OCI-LY1 (cell line): ENCODE measurements at regions not wholly inside any gene's neighbourhood (a gene's known extent, or its start where the extent isn't known, plus 50 kb on each side); places are given as distances from the start of the nearest gene placed in this dataset.

Source experiments
- H2AFZ ChIP-seq: fragments of 200-600 bp; sonication (generic), shearing (Covaris generic); 2 replicates; pipeline ENCODE4 v1.6.0; 2014; ENCODE audit warnings: antibody characterized with exemption, mild to moderate bottlenecking, low read length
- H3F3A ChIP-seq: fragments of 200-600 bp; sonication (generic), shearing (Covaris generic); 2 replicates; pipeline ENCODE4 v1.6.0; 2014; ENCODE audit warnings: mild to moderate bottlenecking, antibody characterized with exemption, low read length, moderate library complexity; ENCODE audit not compliant: insufficient read depth
- H3K27ac ChIP-seq: fragments of 200-600 bp; sonication (generic); 2 replicates; pipeline ENCODE4 v1.5.1; 2014; ENCODE audit warnings: low read length, mixed run types, mild to moderate bottlenecking, low read depth; ENCODE audit not compliant: poor library complexity, severe bottlenecking
- H3K27me3 ChIP-seq: fragments of 200-600 bp; sonication (generic); 2 replicates; pipeline ENCODE4 v1.6.0; 2014; ENCODE audit warnings: antibody characterized with exemption, mild to moderate bottlenecking, low read length, moderate library complexity; ENCODE audit not compliant: insufficient read depth
- H3K36me3 ChIP-seq: fragments of 200-600 bp; sonication (generic); 2 replicates; pipeline ENCODE4 v1.6.1; 2014; ENCODE audit warnings: mild to moderate bottlenecking, antibody characterized with exemption, low read length, moderate library complexity, mixed read lengths; ENCODE audit not compliant: insufficient read depth
- H3K4me1 ChIP-seq: fragments of 200-600 bp; sonication (generic); 2 replicates; pipeline ENCODE4 v1.5.1; 2014; ENCODE audit warnings: mild to moderate bottlenecking, low read length, moderate library complexity; ENCODE audit not compliant: insufficient read depth, severe bottlenecking
- H3K4me2 ChIP-seq: fragments of 200-600 bp; sonication (generic), shearing (Covaris generic); 2 replicates; pipeline ENCODE4 v1.6.1; 2014; ENCODE audit warnings: low read length
- H3K4me3 ChIP-seq: fragments of 200-600 bp; sonication (generic); 2 replicates; pipeline ENCODE4 v1.5.1; 2014; ENCODE audit warnings: low read length, low read depth, mild to moderate bottlenecking, mixed read lengths; ENCODE audit not compliant: poor library complexity, severe bottlenecking
- H3K79me2 ChIP-seq: fragments of 200-600 bp; shearing (Covaris generic); 2 replicates; pipeline ENCODE4 v1.6.1; 2016; ENCODE audit warnings: mixed run types, low read length, mixed read lengths; ENCODE audit not compliant: insufficient read depth
- H3K9ac ChIP-seq: fragments of 200-600 bp; sonication (generic), shearing (Covaris generic); 2 replicates; pipeline ENCODE4 v1.6.1; 2014; ENCODE audit warnings: mild to moderate bottlenecking, low read length, mixed read lengths
- H3K9me2 ChIP-seq: fragments of 200-600 bp; sonication (generic), shearing (Covaris generic); 2 replicates; pipeline ENCODE4 v1.6.1; 2014; ENCODE audit warnings: low read depth, mild to moderate bottlenecking, low read length, mixed read lengths
- H3K9me3 ChIP-seq: fragments of 200-600 bp; shearing (Covaris generic); 2 replicates; pipeline ENCODE4 v1.6.1; 2014; ENCODE audit warnings: low read length, mixed read lengths
- H4K20me1 ChIP-seq: fragments of 200-600 bp; sonication (generic), shearing (Covaris generic); 2 replicates; pipeline ENCODE4 v1.6.0; 2016; ENCODE audit warnings: mild to moderate bottlenecking, low read length; ENCODE audit not compliant: insufficient read depth
- CTCF ChIP-seq: fragments of 200-600 bp; sonication (generic), shearing (Covaris generic); IDR thresholded peaks from 2 replicates; pipeline ENCODE4 v1.5.1; 2017; ENCODE audit warnings: mild to moderate bottlenecking, antibody characterized with exemption, low read length, moderate library complexity, mixed read lengths
- EZH2 ChIP-seq: fragments of 200-600 bp; sonication (generic), shearing (Covaris generic); IDR thresholded peaks from 2 replicates; pipeline ENCODE4 v1.8.0; 2017; ENCODE audit warnings: borderline replicate concordance, mixed run types, mild to moderate bottlenecking, antibody characterized with exemption, low read length, moderate library complexity, mixed read lengths

GRCh38 chr1:212161231-212161781, 123.9 kb upstream of the PPP2R5A start:
- H3K4me2 ChIP-seq: no peak overlapping the region; the same call in 1 of the 2 replicates
- H3K27ac ChIP-seq: peak overlapping the region; percentile 98

GRCh38 chr1:212162635-212163034, 122.6 kb upstream of the PPP2R5A start:
- Histone ChIP-seq H3K27ac (peak overlapping the region; percentile 98), H3K4me2 (peak overlapping the region; percentile 47), H3K4me1 (peaks cover 79% of the 10 kb centered on the region), H2AFZ (no peak overlapping the region), H3K36me3 (no peaks in the 10 kb centered on the region; the same call in 1 of the 2 replicates), H3K9me2 (no peaks in the 10 kb centered on the region), H3F3A (no peaks in the 10 kb centered on the region), H3K27me3 (no peaks in the 10 kb centered on the region), H4K20me1 (no peaks in the 10 kb centered on the region), H3K9ac (peak overlapping the region; percentile 34; the same call in 1 of the 2 replicates), H3K4me3 (peak overlapping the region; percentile 3), H3K9me3 (peaks cover 4% of the 10 kb centered on the region), H3K79me2 (no peaks in the 10 kb centered on the region)
- TF ChIP-seq CTCF (no peak), EZH2 (no peak)

More at GRCh38 chr1:212161231-212161781, 123.9 kb upstream of the PPP2R5A start:
- TF ChIP-seq CTCF (no peak), EZH2 (no peak)
- no peak overlapping the region for H3K4me3 ChIP-seq
- no peak overlapping the region for H2AFZ ChIP-seq
- H3K9ac ChIP-seq: no peak overlapping the region
- peaks cover 74% of the 10 kb centered on the region for H3K4me1 ChIP-seq
- H4K20me1 ChIP-seq: no peaks in the 10 kb centered on the region
- no peaks in the 10 kb centered on the region for H3K9me2 ChIP-seq
- H3F3A ChIP-seq: no peaks in the 10 kb centered on the region
- no peaks in the 10 kb centered on the region; the same call in 1 of the 2 replicates for H3K36me3 ChIP-seq
- no peaks in the 10 kb centered on the region for H3K79me2 ChIP-seq
- no peaks in the 10 kb centered on the region for H3K27me3 ChIP-seq
- peaks cover 4% of the 10 kb centered on the region for H3K9me3 ChIP-seq

- Histone ChIP-seq H3K4me1 (peaks cover 62% of the 10 kb centered on the region), H3K4me3 (no peak overlapping the region), H3K79me2 (no peaks in the 10 kb centered on the region), H3K9me2 (no peaks in the 10 kb centered on the region), H3K27ac (peak overlapping the region; percentile 98), H3K36me3 (no peaks in the 10 kb centered on the region; the same call in 1 of the 2 replicates), H3K9me3 (peaks cover 4% of the 10 kb centered on the region), H3F3A (no peaks in the 10 kb centered on the region), H2AFZ (no peak overlapping the region), H3K9ac (no peak overlapping the region), H4K20me1 (no peaks in the 10 kb centered on the region), H3K27me3 (no peaks in the 10 kb centered on the region), H3K4me2 (no peak overlapping the region)
- no peak for TF ChIP-seq EZH2
- TF ChIP-seq CTCF: no peak
These were observed 120.9 kb upstream of the PPP2R5A start for GRCh38 chr1:212164095-212164872.
